ENCODE measurements at regions not wholly inside any gene's neighbourhood (a gene's known extent, or its start where the extent isn't known, plus 50 kb on each side); places are given as distances from the start of the nearest gene placed in this dataset.

DNA sequence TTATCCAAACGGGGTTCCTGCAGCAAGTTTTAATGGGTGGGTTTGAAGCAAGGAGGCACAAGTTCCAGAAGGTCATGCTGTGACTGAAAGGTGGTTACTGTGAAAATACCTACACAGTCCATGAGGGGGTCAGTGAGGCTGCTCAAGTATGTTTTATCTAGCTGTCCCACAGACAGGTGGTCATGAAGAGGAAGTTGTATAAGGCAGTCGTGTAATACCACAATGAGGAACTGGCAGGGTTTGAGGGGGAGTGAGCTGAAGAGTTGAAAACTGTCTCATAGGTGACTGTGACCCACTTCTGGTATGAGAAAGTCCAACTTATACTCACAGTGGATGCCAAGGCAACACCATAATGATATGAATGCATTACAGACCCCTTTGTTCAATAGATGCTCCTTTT, 856.8 kb downstream of the OTOL1 start:
- Histone ChIP-seq H3K9me3 (ENCODE audit: control insufficient read depth, low read depth, low read length) (no peaks in the 10 kb centered on the region), H3K4me1 (ENCODE audit: insufficient read depth, low read length) (no peaks in the 10 kb centered on the region), H4K5ac (ENCODE audit: insufficient read length, low read depth, low read length) (no peak overlapping the region), H2AK5ac (ENCODE audit: insufficient read length, low read length) (no peak overlapping the region), H3K9ac (ENCODE audit: extremely low read depth, insufficient read length, low read length) (no peak overlapping the region), H3K79me1 (ENCODE audit: insufficient read depth, low read depth, low read length, poor library complexity, severe bottlenecking) (no peaks in the 10 kb centered on the region), H2BK12ac (ENCODE audit: insufficient read length, low read depth, low read length) (no peak overlapping the region), H4K8ac (replicated peaks; ENCODE audit: insufficient read length, low read depth, low read length) (no peak overlapping the region), H3K4ac (ENCODE audit: low read depth, low read length) (no peak overlapping the region), H3K27me3 (ENCODE audit: insufficient read depth, low read length) (no peaks in the 10 kb centered on the region), H3K14ac (ENCODE audit: insufficient read depth, low read length) (no peak overlapping the region), H4K91ac (ENCODE audit: insufficient read length, low read depth, low read length) (no peak overlapping the region), H3K56ac (ENCODE audit: insufficient read length, low read depth, low read length) (no peak overlapping the region), H2BK20ac (ENCODE audit: low read depth, low read length, poor library complexity, severe bottlenecking) (no peak overlapping the region), H3T11ph (ENCODE audit: low read length) (no peak overlapping the region), H2BK15ac (ENCODE audit: low read depth, low read length) (no peak overlapping the region), H3K4me2 (ENCODE audit: insufficient read depth, insufficient read length, low read length) (no peak overlapping the region), H3K79me2 (ENCODE audit: insufficient read depth, low read length) (no peaks in the 10 kb centered on the region), H3K27ac (ENCODE audit: insufficient read length, low read depth, low read length) (no peak overlapping the region), H3K23me2 (ENCODE audit: insufficient read length, low read depth, low read length, poor library complexity, severe bottlenecking) (no peaks in the 10 kb centered on the region), H2BK5ac (ENCODE audit: insufficient read length, low read length) (no peak overlapping the region), H4K20me1 (ENCODE audit: control insufficient read depth, insufficient read depth, insufficient read length) (no peaks in the 10 kb centered on the region), H3K23ac (ENCODE audit: insufficient read length, low read depth, low read length) (no peak overlapping the region), H3K18ac (ENCODE audit: insufficient read length, low read depth, low read length) (no peak overlapping the region), H2BK120ac (ENCODE audit: low read depth, low read length, poor library complexity, severe bottlenecking) (no peak overlapping the region), H2AFZ (ENCODE audit: low read length) (no peak overlapping the region)
- Mint-ChIP-seq H3K27me3 (ENCODE audit: low read depth) (no peaks in the 10 kb centered on the region), H3K4me1 (no peaks in the 10 kb centered on the region), H3K27ac (no peak overlapping the region), H3K9me3 (no peaks in the 10 kb centered on the region), H3K36me3 (ENCODE audit: insufficient read depth in 1 of 3, low read depth in 3 of 3) (no peaks in the 10 kb centered on the region), H3K4me3 (no peak overlapping the region)
- no peak for TF ChIP-seq CTCF (conservative IDR thresholded peaks at IDR 0.05)
- DNase-seq, result no peak
- whole genome bisulfite sequencing (ENCODE audit: extremely low coverage, insufficient read length, low lambda C conversion rate), result no CpG with 5 or more reads among the region's 2 CpGs

Measured in H9 (cell line).